ENCODE measurements at regions not wholly inside any gene's neighbourhood (a gene's known extent, or its start where the extent isn't known, plus 50 kb on each side); places are given as distances from the start of the nearest gene placed in this dataset.

DNA sequence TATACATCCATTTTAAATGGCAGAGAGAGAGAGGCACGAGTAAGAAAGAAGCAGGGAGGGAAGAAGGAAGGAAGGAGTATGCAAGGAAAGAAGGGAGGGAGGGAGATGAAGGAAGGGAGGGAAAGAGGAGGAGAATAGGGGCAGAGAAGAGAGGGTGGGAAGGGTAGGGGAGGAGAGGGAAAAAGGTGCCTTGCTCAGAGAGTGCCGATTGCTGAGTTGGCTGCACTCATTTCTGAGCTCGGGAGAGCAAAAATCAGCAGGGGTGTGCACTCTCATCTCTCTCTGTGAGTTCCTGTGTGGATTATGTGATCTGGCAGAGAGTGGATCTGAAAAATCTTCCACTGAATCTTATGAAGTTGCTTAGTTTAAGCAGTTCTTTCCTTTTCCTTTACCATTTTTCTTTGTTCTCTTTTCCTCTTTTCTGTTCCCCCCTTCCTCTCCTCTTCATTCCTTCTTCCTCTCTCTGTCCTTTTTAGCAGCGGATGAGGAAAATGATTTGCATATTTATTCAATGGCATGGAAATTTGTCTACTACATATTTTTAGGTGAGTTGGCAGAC, 108.7 kb downstream of the PERP start:
- no peak for DNase-seq (ENCODE audit: extremely low spot score)
- CTCF ChIA-PET: interaction anchor here (1.1 to 2.2 kb wide), 2 partner anchors 9 to 290 kb away, joined by 3 to 10 read pairs; no protein-coding TSS in a partner anchor
- TF ChIP-seq, protein P1, sequence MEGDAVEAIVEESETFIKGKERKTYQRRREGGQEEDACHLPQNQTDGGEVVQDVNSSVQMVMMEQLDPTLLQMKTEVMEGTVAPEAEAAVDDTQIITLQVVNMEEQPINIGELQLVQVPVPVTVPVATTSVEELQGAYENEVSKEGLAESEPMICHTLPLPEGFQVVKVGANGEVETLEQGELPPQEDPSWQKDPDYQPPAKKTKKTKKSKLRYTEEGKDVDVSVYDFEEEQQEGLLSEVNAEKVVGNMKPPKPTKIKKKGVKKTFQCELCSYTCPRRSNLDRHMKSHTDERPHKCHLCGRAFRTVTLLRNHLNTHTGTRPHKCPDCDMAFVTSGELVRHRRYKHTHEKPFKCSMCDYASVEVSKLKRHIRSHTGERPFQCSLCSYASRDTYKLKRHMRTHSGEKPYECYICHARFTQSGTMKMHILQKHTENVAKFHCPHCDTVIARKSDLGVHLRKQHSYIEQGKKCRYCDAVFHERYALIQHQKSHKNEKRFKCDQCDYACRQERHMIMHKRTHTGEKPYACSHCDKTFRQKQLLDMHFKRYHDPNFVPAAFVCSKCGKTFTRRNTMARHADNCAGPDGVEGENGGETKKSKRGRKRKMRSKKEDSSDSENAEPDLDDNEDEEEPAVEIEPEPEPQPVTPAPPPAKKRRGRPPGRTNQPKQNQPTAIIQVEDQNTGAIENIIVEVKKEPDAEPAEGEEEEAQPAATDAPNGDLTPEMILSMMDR (IDR thresholded peaks at IDR 0.05; ENCODE audit: control extremely low read depth, extremely low read depth, low read depth, missing control alignments): no peak
- POLR2A ChIA-PET: no interaction called here

DNA sequence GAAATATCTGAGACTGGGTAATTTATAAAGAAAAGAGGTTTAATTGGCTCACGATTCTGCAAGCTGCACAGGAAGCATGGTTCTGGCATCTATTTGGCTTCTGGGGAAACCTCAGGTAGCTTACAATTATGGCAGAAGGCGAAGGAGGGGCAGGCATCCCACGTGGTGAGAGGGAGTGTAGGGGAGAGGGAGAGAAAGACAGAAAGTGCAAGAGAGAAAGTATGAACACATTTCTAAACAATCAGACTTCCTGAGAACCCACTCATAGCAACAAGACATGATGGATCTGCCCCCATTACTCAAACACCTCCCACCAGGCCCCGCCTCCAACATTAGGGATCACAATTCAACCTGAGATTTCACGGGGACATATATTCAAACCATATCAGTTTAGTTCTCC, 107.4 kb downstream of the PERP start:
- TF ChIP-seq, protein P1 (IDR thresholded peaks at IDR 0.05; ENCODE audit: control extremely low read depth, extremely low read depth, low read depth, missing control alignments): no peak
- CTCF ChIA-PET: interaction anchor here (1.2 to 9.8 kb wide), 13 partner anchors 8 to 341 kb away, joined by 3 to 120 read pairs (median 6); no protein-coding TSS in a partner anchor
- POLR2A ChIA-PET: no interaction called here
- DNase-seq (ENCODE audit: extremely low spot score): no peak

DNA sequence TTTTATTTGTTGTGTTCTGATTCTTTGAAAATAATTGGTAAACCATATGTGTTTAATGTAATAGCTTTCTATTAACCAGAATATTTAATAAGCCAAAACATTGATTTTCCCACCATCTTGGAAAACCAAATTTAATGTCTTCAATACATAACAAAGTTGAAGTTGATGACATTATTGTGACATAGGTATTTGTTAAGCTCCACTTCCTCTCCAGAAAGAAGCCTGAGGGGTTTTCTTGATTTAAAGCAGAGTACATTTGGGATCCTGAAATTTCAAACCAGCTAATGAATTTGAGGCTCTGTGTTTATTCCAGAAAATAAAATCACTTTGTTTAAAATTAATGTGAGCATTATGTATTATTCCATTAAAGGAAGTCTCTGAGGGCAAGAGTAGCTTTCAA, 106.3 kb downstream of the PERP start:
- no peak for DNase-seq (ENCODE audit: extremely low spot score)
- POLR2A ChIA-PET: no interaction called here
- TF ChIP-seq, protein P1 (IDR thresholded peaks at IDR 0.05; ENCODE audit: control extremely low read depth, extremely low read depth, low read depth, missing control alignments): no peak
- CTCF ChIA-PET: interaction anchor here (0.5 to 9.8 kb wide), 23 partner anchors 8 to 1407 kb away, joined by 3 to 120 read pairs (median 5); no protein-coding TSS in a partner anchor

DNA sequence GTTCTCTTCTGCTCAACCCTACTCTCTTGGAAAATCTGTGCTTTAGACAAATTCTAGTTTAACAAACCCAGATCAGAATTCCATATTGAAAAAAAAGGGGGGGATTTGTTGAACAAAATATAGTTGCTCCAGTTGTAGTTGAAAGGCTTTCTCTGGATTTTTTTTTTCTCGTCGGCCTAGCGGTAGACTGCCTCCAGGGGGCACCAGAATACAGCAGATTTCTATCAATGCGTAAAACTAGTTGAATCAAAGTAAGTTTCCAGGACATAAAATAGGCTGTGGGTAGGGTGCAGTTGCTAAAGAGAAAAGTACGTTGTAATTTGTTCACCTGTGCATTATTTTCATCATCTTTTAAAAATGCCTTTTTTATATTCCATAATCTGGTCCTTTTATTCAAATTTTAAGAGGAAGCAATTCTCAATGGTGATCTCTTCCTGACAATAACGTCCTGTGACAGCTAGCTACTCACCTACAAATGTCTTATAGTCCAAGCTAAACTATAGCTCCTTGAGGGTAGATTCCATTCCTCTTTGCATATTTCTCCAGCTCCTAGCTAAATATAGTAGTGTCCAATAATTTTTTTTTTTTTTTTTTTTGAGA, 105.4 kb downstream of the PERP start:
- CTCF ChIA-PET: interaction anchor here (0.5 to 9.8 kb wide), 14 partner anchors 11 to 343 kb away, joined by 3 to 120 read pairs (median 5); partner anchors contain the start of gene TNFAIP3
- peak; percentile 40 for DNase-seq (ENCODE audit: extremely low spot score)
- TF ChIP-seq, protein P1 (IDR thresholded peaks at IDR 0.05; ENCODE audit: control extremely low read depth, extremely low read depth, low read depth, missing control alignments): peak; percentile 95
- POLR2A ChIA-PET: no interaction called here

DNA sequence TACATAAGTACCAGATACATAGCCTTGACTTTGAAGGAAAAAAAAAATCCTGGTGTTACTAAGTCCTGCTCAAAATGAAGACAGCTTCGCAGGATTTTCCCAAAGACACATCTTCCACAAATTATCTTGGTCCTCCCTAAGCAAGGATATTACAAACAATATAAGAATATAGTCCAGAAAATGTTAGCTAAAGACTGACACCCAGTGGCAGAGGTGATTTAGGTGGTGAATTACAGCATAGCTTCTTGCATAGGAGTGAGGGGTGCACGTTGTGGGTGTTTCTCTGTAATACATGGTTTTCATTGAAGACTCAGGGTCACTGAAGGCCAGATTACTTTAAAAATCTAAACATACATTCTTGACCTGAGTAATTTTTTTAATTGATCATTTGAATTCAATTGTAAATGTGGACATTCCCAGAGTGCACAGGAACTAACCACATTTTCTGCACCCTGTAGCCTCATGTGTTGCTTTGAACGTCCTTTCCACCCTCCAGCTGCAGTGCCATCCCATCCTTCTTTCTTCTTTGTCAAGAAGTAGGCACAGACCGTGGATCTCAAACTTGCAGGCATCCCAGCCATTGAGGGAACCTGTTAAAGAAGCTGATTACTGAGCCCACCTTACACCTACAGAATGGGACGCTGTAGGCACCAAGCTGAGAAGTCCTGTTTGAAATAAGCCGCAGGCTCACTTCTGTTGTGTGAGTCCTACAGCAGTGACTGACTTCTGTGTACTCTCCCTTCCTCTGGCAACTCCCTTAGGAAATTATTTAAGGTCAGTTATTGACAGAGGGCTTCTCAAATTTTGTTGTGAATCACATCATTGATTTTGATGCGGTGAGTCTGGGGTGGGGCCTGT, 102.6 kb downstream of the PERP start:
- peak; percentile 42 for DNase-seq (ENCODE audit: extremely low spot score)
- CTCF ChIA-PET: interaction anchor here (0.7 to 9.8 kb wide), 27 partner anchors 8 to 342 kb away, joined by 3 to 120 read pairs (median 5); partner anchors contain the start of gene TNFAIP3
- POLR2A ChIA-PET: no interaction called here
- TF ChIP-seq, protein P1 (IDR thresholded peaks at IDR 0.05; ENCODE audit: control extremely low read depth, extremely low read depth, low read depth, missing control alignments): peak; percentile 66

DNA sequence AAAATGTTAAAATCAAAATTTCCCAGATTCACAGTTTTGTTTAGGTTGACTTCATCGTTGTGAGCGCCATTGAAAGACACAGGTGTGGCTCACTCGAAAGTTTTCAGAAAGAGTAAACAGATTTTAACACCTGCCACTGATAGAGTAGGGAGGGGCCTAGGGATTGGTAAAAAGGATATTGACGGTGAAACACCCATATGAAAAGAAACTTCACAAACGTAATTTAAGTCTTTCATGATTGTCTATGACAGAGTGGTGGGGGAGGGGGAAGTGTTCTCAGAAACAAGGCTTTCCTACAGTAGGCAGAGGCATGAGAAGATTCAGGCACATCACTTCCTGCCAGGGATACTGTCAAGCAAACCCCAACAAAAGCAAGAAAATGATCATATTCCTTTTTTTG, 101.4 kb downstream of the PERP start:
- TF ChIP-seq, protein P1 (IDR thresholded peaks at IDR 0.05; ENCODE audit: control extremely low read depth, extremely low read depth, low read depth, missing control alignments): no peak
- DNase-seq (ENCODE audit: extremely low spot score): no peak
- POLR2A ChIA-PET: no interaction called here
- CTCF ChIA-PET: interaction anchor here (1.3 to 9.8 kb wide), 25 partner anchors 8 to 517 kb away, joined by 3 to 120 read pairs (median 7); partner anchors contain the start of gene TNFAIP3
